ENCODE measurements at regions not wholly inside any gene's neighbourhood (a gene's known extent, or its start where the extent isn't known, plus 50 kb on each side); places are given as distances from the start of the nearest gene placed in this dataset.

DNA sequence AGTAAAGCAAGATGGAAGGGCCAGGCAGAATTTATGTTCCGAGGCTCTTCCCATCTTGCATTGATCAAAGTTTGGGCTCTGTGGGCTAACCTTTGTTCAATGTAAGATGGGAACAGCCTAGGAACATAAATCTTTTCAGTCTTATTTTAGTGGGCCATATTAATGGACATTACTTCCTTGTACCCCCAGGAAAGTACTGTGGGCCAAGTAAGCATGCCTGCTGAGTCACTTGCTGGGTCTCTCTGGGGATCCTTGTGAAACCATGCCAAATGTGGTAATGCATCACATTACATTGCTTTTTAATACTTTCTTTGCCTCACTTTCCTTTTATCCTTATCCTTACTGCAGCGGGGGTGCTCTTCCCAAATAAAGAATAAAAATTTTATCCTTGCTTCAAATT, 349.5 kb upstream of the POU1F1 start:
- no peak for TF ChIP-seq CTCF (IDR thresholded peaks at IDR 0.05; ENCODE audit: low read depth, low read length)
- TF ChIP-seq EZH2phosphoT487 (IDR thresholded peaks at IDR 0.05; ENCODE audit: low read depth): no peak

Data from OCI-LY3 (cell line).